Activated CD4-positive, alpha-beta T cell treated with anti-CD3 and anti-CD28 coated beads for 36 hours (primary cell): ENCODE measurements at regions not wholly inside any gene's neighbourhood (a gene's known extent, or its start where the extent isn't known, plus 50 kb on each side); places are given as distances from the start of the nearest gene placed in this dataset.

ENCODE experiments used
- ATAC-seq: fragments of 200-7000 bp; cut with Tn5 transposase; one replicate; pipeline ENCODE4 v1.10.0; 2021; ENCODE audit warnings: mild to moderate bottlenecking, moderate library complexity
- CTCF ChIA-PET: fragments of 350-600 bp; sonication (Branson Sonifier 250); formaldehyde crosslinking; loops from one replicate; lab custom pipeline; 2021; ENCODE audit warnings: antibody characterized with exemption; lab: Charles Lee
- POLR2A ChIA-PET: fragments of 350-600 bp; sonication (Branson Sonifier 250); formaldehyde crosslinking; loops from one replicate; lab custom pipeline; 2021; ENCODE audit warnings: antibody characterized with exemption, inconsistent platforms; lab: Charles Lee
- DNase-seq: peaks from one replicate; pipeline ENCODE4 v3.0.0-alpha.2; 2020
- H3K27ac Mint-ChIP-seq: one replicate; pipeline ENCODE4 v1.8.0; 2021; ENCODE audit warnings: mixed read lengths
- H3K27me3 Mint-ChIP-seq: one replicate; pipeline ENCODE4 v1.8.0; 2021; ENCODE audit warnings: mixed read lengths
- H3K36me3 Mint-ChIP-seq: one replicate; pipeline ENCODE4 v1.8.0; 2021; ENCODE audit warnings: low read depth, mixed read lengths
- H3K4me1 Mint-ChIP-seq: one replicate; pipeline ENCODE4 v1.8.0; 2021; ENCODE audit warnings: mixed read lengths
- H3K4me3 Mint-ChIP-seq: one replicate; pipeline ENCODE4 v1.8.0; 2021; ENCODE audit warnings: mild to moderate bottlenecking, moderate library complexity, mixed read lengths
- H3K9me3 Mint-ChIP-seq: one replicate; pipeline ENCODE4 v1.8.0; 2021; ENCODE audit warnings: low read depth, mixed read lengths
- intact Hi-C, 2 experiments: fragments of 100-400 bp; cut with DNase I in 1 of 2; cut with micrococcal nuclease in 1 of 2; formaldehyde crosslinking; loops; one replicate each; pipeline versions ENCODE4 v1.14.2 to v1.15.1; 2022 to 2024; cut with DNase I, micrococcal nuclease

DNA sequence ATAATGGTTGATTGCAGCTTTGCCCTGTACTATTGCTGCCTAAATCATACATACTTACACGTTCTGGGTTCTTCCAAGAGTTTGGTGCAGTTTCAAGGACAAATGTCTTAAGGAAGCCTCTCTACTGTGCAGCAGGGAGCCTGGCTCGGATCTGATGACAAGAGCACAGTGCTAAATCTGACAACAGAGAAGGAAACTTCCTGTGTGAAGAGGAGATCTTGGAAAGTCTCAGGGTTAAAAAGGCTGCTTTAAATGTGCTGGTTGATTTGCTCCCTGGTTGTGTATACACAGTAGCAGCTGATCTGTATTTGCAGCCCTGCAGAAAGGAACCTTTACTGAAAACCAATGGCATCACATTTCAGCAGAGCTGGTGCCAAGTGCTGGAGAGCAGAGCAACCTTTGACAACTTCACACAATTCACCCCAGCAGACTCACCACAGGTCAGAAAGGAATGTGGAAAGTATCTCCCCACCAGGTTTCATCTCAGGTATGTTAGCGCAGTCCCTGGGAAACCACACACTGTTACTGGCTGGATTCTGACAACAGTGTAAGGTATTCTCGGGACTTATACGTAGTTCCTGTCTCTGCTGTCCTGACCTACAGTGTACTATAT is 355.0 kb upstream of the ESRRG start:
- ChIA-PET POLR2A (no interaction called here), CTCF (no interaction called here)
- no peak for DNase-seq
- no peaks in the 10 kb centered on the region for H3K36me3 Mint-ChIP-seq
- intact Hi-C loops: no loop called here
- no peaks in the 10 kb centered on the region for H3K9me3 Mint-ChIP-seq
- no peak overlapping the region for H3K27ac Mint-ChIP-seq
- no peak overlapping the region for H3K4me3 Mint-ChIP-seq
- no peak for ATAC-seq
- no peaks in the 10 kb centered on the region for H3K4me1 Mint-ChIP-seq
- H3K27me3 Mint-ChIP-seq: no peaks in the 10 kb centered on the region

- ATAC-seq (no peak), DNase-seq (no peak)
- Mint-ChIP-seq H3K27me3 (no peaks in the 10 kb centered on the region), H3K4me1 (no peaks in the 10 kb centered on the region), H3K4me3 (no peak overlapping the region), H3K27ac (no peak overlapping the region), H3K36me3 (no peaks in the 10 kb centered on the region), H3K9me3 (no peaks in the 10 kb centered on the region)
- CTCF ChIA-PET: no interaction called here
- POLR2A ChIA-PET: no interaction called here
- intact Hi-C loops: no loop called here
Measured at GRCh38 chr1:217077426-217077825, 354.2 kb upstream of the ESRRG start.

DNA sequence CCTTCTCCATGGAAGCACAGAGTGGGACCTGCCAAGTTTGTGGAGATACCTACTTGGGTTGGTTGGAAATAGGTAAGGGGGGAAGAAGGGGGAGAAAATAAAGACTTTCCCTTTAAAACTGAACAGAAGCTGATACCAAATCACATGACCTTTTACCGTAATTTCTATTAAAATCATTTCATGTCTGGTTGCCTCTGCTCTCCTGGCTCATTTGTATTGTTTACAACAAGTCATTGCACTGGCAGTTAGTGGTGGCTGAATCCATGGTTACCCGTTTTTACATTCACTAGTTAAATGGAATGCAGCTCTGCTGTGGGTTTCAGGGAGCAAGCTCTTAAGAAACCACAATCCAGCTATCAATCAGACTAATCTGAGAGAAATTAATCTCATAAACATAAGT is 353.7 kb upstream of the ESRRG start:
- ChIA-PET CTCF (no interaction called here), POLR2A (no interaction called here)
- Mint-ChIP-seq H3K36me3 (no peaks in the 10 kb centered on the region), H3K9me3 (no peaks in the 10 kb centered on the region), H3K27ac (no peak overlapping the region), H3K27me3 (no peaks in the 10 kb centered on the region), H3K4me1 (no peaks in the 10 kb centered on the region), H3K4me3 (no peak overlapping the region)
- ATAC-seq (no peak), DNase-seq (no peak)
- intact Hi-C loops: no loop called here

DNA sequence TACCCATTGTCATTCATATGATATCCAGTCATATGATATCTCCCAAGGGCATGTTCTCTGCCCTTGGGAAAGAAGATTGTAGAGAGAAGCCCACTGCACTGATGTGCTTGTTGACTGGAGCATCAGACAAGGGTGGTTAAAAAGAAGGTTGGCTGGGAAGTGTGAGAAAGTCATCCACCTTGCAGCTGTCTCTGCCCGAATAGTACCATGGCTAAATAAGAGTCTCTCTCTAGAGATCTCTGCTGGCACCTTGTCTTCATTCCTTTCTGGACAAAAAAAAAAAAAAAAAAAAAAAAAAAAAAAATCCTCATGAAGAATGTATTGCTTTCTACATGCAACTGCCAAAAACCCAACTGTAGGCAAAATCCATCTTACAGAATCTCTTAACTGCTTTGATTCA is 349.7 kb upstream of the ESRRG start:
- Mint-ChIP-seq H3K4me3 (no peak overlapping the region), H3K4me1 (no peaks in the 10 kb centered on the region), H3K27ac (no peak overlapping the region), H3K36me3 (no peaks in the 10 kb centered on the region), H3K27me3 (no peaks in the 10 kb centered on the region), H3K9me3 (no peaks in the 10 kb centered on the region)
- DNase-seq: no peak
- POLR2A ChIA-PET: no interaction called here
- intact Hi-C loops: no loop called here
- no peak for ATAC-seq
- CTCF ChIA-PET: no interaction called here

GRCh38 chr1:217067642-217068041 is 344.4 kb upstream of the ESRRG start:
- intact Hi-C loops: no loop called here
- Mint-ChIP-seq H3K9me3 (no peaks in the 10 kb centered on the region), H3K4me1 (no peaks in the 10 kb centered on the region), H3K27me3 (no peaks in the 10 kb centered on the region), H3K27ac (no peak overlapping the region), H3K4me3 (no peak overlapping the region), H3K36me3 (no peaks in the 10 kb centered on the region)
- CTCF ChIA-PET: no interaction called here
- no peak for ATAC-seq
- POLR2A ChIA-PET: no interaction called here
- DNase-seq: no peak

DNA sequence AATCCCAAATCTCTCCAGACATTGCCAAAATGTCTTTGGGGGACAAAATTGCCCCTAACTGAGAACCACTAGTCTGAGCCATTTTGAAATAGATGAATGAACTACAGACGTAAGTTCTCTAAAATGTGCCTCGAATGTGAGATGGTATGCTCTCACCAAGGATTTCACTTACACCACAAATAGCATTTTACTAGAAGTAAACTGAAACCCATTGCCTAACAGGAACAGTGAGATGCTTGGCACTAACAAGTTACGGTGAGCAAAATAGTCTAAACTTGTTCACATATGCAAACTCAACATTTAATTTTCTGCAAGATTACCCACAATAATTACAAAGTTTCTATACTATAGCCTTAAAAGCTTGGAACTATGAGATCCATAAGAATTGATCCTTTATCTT is 343.6 kb upstream of the ESRRG start:
- intact Hi-C loops: no loop called here
- Mint-ChIP-seq H3K27me3 (no peaks in the 10 kb centered on the region), H3K9me3 (no peaks in the 10 kb centered on the region), H3K36me3 (no peaks in the 10 kb centered on the region), H3K4me3 (no peak overlapping the region), H3K27ac (no peak overlapping the region), H3K4me1 (no peaks in the 10 kb centered on the region)
- DNase-seq (no peak), ATAC-seq (no peak)
- CTCF ChIA-PET: no interaction called here
- POLR2A ChIA-PET: no interaction called here

DNA sequence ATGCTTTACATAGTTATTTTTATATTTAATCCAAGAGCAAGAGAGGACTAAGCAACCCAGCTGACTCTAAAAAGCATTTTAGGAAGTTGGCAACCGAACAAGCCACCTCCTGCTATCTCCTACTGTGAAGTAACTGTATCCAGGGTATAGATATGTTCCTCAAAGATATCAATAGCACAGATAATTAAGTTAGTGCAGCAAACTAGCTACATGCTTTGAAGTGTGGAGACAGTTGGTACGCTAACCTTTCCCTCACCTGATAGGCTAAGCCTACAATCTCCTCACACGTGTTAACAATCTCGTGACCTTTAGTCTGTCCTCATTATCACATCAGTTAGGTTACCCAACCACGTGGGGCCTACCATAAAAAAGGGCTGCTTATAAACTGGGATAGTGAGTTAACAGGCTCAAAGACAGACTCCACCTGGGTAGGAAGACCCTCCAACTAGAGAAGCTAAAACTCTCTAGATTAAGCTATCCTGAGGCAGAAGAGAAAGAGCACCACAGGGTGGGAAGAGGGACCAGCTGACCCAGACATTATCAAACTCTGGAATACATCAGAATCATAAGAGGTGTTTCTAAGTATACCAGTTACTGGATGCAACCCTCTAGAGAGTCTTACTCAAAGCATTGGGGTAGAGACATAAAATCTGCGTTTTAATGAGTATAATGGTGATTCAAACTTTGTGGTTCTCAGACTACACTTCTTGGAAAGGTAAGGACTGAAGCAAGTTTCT is 340.1 kb upstream of the ESRRG start:
- Mint-ChIP-seq H3K4me3 (no peak overlapping the region), H3K4me1 (no peaks in the 10 kb centered on the region), H3K9me3 (no peaks in the 10 kb centered on the region), H3K27ac (no peak overlapping the region), H3K36me3 (no peaks in the 10 kb centered on the region), H3K27me3 (no peaks in the 10 kb centered on the region)
- ChIA-PET POLR2A (no interaction called here), CTCF (no interaction called here)
- ATAC-seq (no peak), DNase-seq (no peak)
- intact Hi-C loops: no loop called here

DNA sequence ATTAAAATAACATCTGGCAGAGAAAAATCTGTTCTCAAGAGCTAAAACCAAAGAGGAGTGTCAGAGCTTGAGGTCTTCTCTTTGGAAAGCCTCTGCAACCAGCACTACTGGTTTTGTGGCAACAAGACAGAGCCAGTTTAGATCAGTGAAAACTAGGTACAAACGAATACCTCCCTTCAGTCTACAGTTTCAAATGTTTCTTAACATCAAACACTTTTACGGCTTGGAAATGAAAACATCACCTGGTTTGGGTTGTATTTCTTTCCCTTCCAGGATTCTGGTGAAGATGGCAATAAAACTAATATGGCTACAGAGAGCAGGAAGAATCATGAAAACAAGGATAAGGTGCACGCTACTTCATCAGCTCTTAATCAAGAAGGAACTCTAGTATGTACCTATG is 339.4 kb upstream of the ESRRG start:
- Mint-ChIP-seq H3K4me1 (no peaks in the 10 kb centered on the region), H3K27me3 (no peaks in the 10 kb centered on the region)

GRCh38 chr1:217059401-217059800 is 336.2 kb upstream of the ESRRG start:
- H3K36me3 Mint-ChIP-seq: no peaks in the 10 kb centered on the region
- CTCF ChIA-PET: no interaction called here
- intact Hi-C loops: no loop called here

More for the DNA sequence above, 339.4 kb upstream of the ESRRG start:
- ATAC-seq: no peak
- Mint-ChIP-seq H3K36me3 (no peaks in the 10 kb centered on the region), H3K27ac (no peak overlapping the region), H3K9me3 (no peaks in the 10 kb centered on the region), H3K4me3 (no peak overlapping the region)
- CTCF ChIA-PET: interaction anchor here (0.6 kb wide), 1 partner anchor 37 kb away, joined by 4 read pairs; no protein-coding TSS in a partner anchor
- POLR2A ChIA-PET: no interaction called here
- intact Hi-C loops: no loop called here
- DNase-seq: no peak

GRCh38 chr1:217053676-217054075 is 330.4 kb upstream of the ESRRG start:
- no peak for DNase-seq
- ATAC-seq: no peak
- H3K4me1 Mint-ChIP-seq: no peaks in the 10 kb centered on the region
- H3K4me3 Mint-ChIP-seq: no peak overlapping the region
- intact Hi-C loops: no loop called here
- H3K36me3 Mint-ChIP-seq: no peaks in the 10 kb centered on the region
- peaks cover 4% of the 10 kb centered on the region for H3K9me3 Mint-ChIP-seq
- no peak overlapping the region for H3K27ac Mint-ChIP-seq
- no peaks in the 10 kb centered on the region for H3K27me3 Mint-ChIP-seq
- ChIA-PET POLR2A (no interaction called here), CTCF (no interaction called here)

More at GRCh38 chr1:217059401-217059800, 336.2 kb upstream of the ESRRG start:
- ATAC-seq (no peak), DNase-seq (no peak)
- H3K9me3 Mint-ChIP-seq: peaks cover 4% of the 10 kb centered on the region
- H3K27ac Mint-ChIP-seq: no peak overlapping the region
- no peak overlapping the region for H3K4me3 Mint-ChIP-seq
- POLR2A ChIA-PET: no interaction called here
- H3K27me3 Mint-ChIP-seq: no peaks in the 10 kb centered on the region
- no peaks in the 10 kb centered on the region for H3K4me1 Mint-ChIP-seq

GRCh38 chr1:217052626-217053025 is 329.4 kb upstream of the ESRRG start:
- no peaks in the 10 kb centered on the region for H3K27me3 Mint-ChIP-seq
- CTCF ChIA-PET: no interaction called here
- H3K9me3 Mint-ChIP-seq: peaks cover 7% of the 10 kb centered on the region
- H3K4me3 Mint-ChIP-seq: no peak overlapping the region
- H3K36me3 Mint-ChIP-seq: no peaks in the 10 kb centered on the region
- DNase-seq (no peak), ATAC-seq (no peak)
- no peaks in the 10 kb centered on the region for H3K4me1 Mint-ChIP-seq
- POLR2A ChIA-PET: no interaction called here
- H3K27ac Mint-ChIP-seq: no peak overlapping the region
- intact Hi-C loops: no loop called here

- DNase-seq (no peak), ATAC-seq (no peak)
- intact Hi-C loops: no loop called here
- no peaks in the 10 kb centered on the region for H3K27me3 Mint-ChIP-seq
- ChIA-PET CTCF (no interaction called here), POLR2A (no interaction called here)
- no peaks in the 10 kb centered on the region for H3K36me3 Mint-ChIP-seq
- H3K4me1 Mint-ChIP-seq: no peaks in the 10 kb centered on the region
- H3K4me3 Mint-ChIP-seq: no peak overlapping the region
- peaks cover 7% of the 10 kb centered on the region for H3K9me3 Mint-ChIP-seq
- no peak overlapping the region for H3K27ac Mint-ChIP-seq
Measured at GRCh38 chr1:217052196-217052595, 329.0 kb upstream of the ESRRG start.
